IMR-90 (cell line): ENCODE measurements at regions not wholly inside any gene's neighbourhood (a gene's known extent, or its start where the extent isn't known, plus 50 kb on each side); places are given as distances from the start of the nearest gene placed in this dataset.
A peak's percentile ranks its signal among the peaks of the same experiment; 100 is the strongest.

Experiments
- ATAC-seq: fragments of 200-7000 bp; cut with Tn5 transposase; 2 replicates; pipeline ENCODE4 v1.9.1; 2020; ENCODE audit warnings: low read depth, mild to moderate bottlenecking, moderate library complexity
- BruUV-seq: library from RNA; stranded (reverse); fragments of 400-500 nt; replicated peaks from 2 replicates; lab custom pipeline; 2021; lab: Mats Ljungman, UMichigan
- CTCF ChIA-PET: fragments of 300-600 bp; formaldehyde crosslinking; extraction: SDS; loops from one replicate; lab custom pipeline; 2021; ENCODE audit warnings: antibody characterized with exemption; lab: Yijun Ruan, JAX
- POLR2A ChIA-PET: fragments of 300-600 bp; sonication (Branson Sonifier 250); formaldehyde crosslinking; loops from one replicate; lab custom pipeline; 2022; ENCODE audit warnings: antibody characterized with exemption; ENCODE audit not compliant: unreplicated experiment; lab: Charles Lee
- DNase-seq: peaks from one replicate; pipeline ENCODE4 v3.0.0; 2013
- H2AFZ ChIP-seq: replicated peaks from 2 replicates; pipeline ENCODE3; 2013; ENCODE audit warnings: low read length, mild to moderate bottlenecking; ENCODE audit not compliant: poor library complexity
- H2AK5ac ChIP-seq: 2 replicates; pipeline ENCODE4 v1.6.1; 2013; ENCODE audit warnings: low read depth, low read length, inconsistent platforms
- H2AK9ac ChIP-seq: replicated peaks from 2 replicates; pipeline ENCODE3; 2013; ENCODE audit warnings: mild to moderate bottlenecking, low read depth, low read length, moderate library complexity; ENCODE audit not compliant: poor library complexity
- H2BK120ac ChIP-seq: 2 replicates; pipeline ENCODE4 v1.6.1; 2013; ENCODE audit warnings: low read depth, low read length, inconsistent platforms
- H2BK15ac ChIP-seq: 3 replicates; pipeline ENCODE4 v1.6.1; 2013; ENCODE audit warnings: low read depth, low read length, inconsistent platforms
- H2BK20ac ChIP-seq: 2 replicates; pipeline ENCODE4 v1.6.1; 2013; ENCODE audit warnings: low read depth, mild to moderate bottlenecking, inconsistent platforms, low read length, moderate library complexity
- H2BK5ac ChIP-seq: 2 replicates; pipeline ENCODE4 v1.6.1; 2013; ENCODE audit warnings: mild to moderate bottlenecking, low read depth, low read length, inconsistent platforms; ENCODE audit not compliant: poor library complexity, severe bottlenecking
- H3K14ac ChIP-seq: replicated peaks from 2 replicates; pipeline ENCODE4 v1.6.1; 2013; ENCODE audit warnings: low read depth, low read length, inconsistent platforms
- H3K18ac ChIP-seq: 2 replicates; pipeline ENCODE4 v1.6.1; 2013; ENCODE audit warnings: low read depth, low read length, control low read depth
- H3K23ac ChIP-seq: 2 replicates; pipeline ENCODE4 v1.6.1; 2013; ENCODE audit warnings: low read depth, low read length, inconsistent platforms
- H3K27ac ChIP-seq: 2 replicates; pipeline ENCODE4 v1.5.1; 2013; ENCODE audit warnings: mild to moderate bottlenecking, control low read depth, low read length; ENCODE audit not compliant: insufficient read depth
- H3K27me3 ChIP-seq: 2 replicates; pipeline ENCODE4 v1.6.1; 2013; ENCODE audit warnings: low read length; ENCODE audit not compliant: control insufficient read depth, insufficient read depth
- H3K36me3 ChIP-seq: 2 replicates; pipeline ENCODE4 v1.6.1; 2013; ENCODE audit warnings: low read length, mixed read lengths; ENCODE audit not compliant: control insufficient read depth, insufficient read depth
- H3K4ac ChIP-seq: 2 replicates; pipeline ENCODE4 v1.6.1; 2013; ENCODE audit warnings: low read depth, low read length, inconsistent platforms
- H3K4me1 ChIP-seq: 2 replicates; pipeline ENCODE4 v1.6.1; 2013; ENCODE audit warnings: low read length, mixed read lengths; ENCODE audit not compliant: control insufficient read depth, insufficient read depth
- H3K4me2 ChIP-seq: 2 replicates; pipeline ENCODE4 v1.6.1; 2013; ENCODE audit warnings: low read depth, mild to moderate bottlenecking, control low read depth, low read length, moderate library complexity
- H3K4me3 ChIP-seq: 2 replicates; pipeline ENCODE4 v1.5.1; 2013; ENCODE audit warnings: low read depth, mild to moderate bottlenecking, control low read depth, low read length, moderate library complexity; ENCODE audit not compliant: insufficient read depth
- H3K56ac ChIP-seq: 2 replicates; pipeline ENCODE4 v1.6.1; 2013; ENCODE audit warnings: low read length, inconsistent platforms; ENCODE audit not compliant: insufficient read depth; ENCODE audit errors: extremely low read depth
- H3K79me1 ChIP-seq, 2 experiments: 2 replicates each; pipeline ENCODE4 v1.6.1; 2013; ENCODE audit warnings: low read length in 2 of 2, inconsistent platforms in 1 of 2, low read depth in 1 of 2
- H3K9ac ChIP-seq: 2 replicates; pipeline ENCODE4 v1.6.1; 2013; ENCODE audit warnings: low read depth, low read length, control low read depth
- H3K9me1 ChIP-seq: 2 replicates; pipeline ENCODE4 v1.6.1; 2013; ENCODE audit warnings: low read length, inconsistent platforms; ENCODE audit not compliant: insufficient read depth
- H3K9me3 ChIP-seq: 2 replicates; pipeline ENCODE4 v1.6.1; 2013; ENCODE audit warnings: low read length; ENCODE audit not compliant: control insufficient read depth, insufficient read depth
- H4K20me1 ChIP-seq: 2 replicates; pipeline ENCODE4 v1.6.1; 2013; ENCODE audit warnings: low read length, inconsistent platforms; ENCODE audit not compliant: insufficient read depth
- H4K5ac ChIP-seq: 2 replicates; pipeline ENCODE4 v1.6.1; 2013; ENCODE audit warnings: mild to moderate bottlenecking, low read depth, low read length, control low read depth
- H4K8ac ChIP-seq, 2 experiments: 2 replicates each; pipeline ENCODE4 v1.6.1; 2013; ENCODE audit warnings: low read depth in 2 of 2, low read length in 2 of 2, control low read depth in 1 of 2, inconsistent platforms in 1 of 2
- H4K91ac ChIP-seq: 2 replicates; pipeline ENCODE4 v1.6.1; 2013; ENCODE audit warnings: low read depth, low read length, inconsistent platforms; ENCODE audit not compliant: insufficient read depth
- BHLHE40 ChIP-seq: fragments of 150-350 bp; IDR thresholded peaks from 2 replicates; pipeline ENCODE4 v1.6.1; 2016; ENCODE audit warnings: mild to moderate bottlenecking, low read depth, low read length
- CEBPB ChIP-seq: IDR thresholded peaks from 2 replicates; pipeline ENCODE4 v1.6.1; 2012; ENCODE audit warnings: low read depth, low read length, improper control_type of control experiment
- FOS ChIP-seq: fragments of 150-350 bp; IDR thresholded peaks from 2 replicates; pipeline ENCODE4 v1.6.1; 2016; ENCODE audit warnings: low read depth, low read length
- RAD21 ChIP-seq: IDR thresholded peaks from 2 replicates; pipeline ENCODE4 v1.6.1; 2012; ENCODE audit warnings: low read length, improper control_type of control experiment
- WGBS, 2 experiments: methylation state at CpG; one replicate each; pipeline versions ENCODE4 v1.1.5 to v1.1.7; 2013; ENCODE audit warnings: missing lambda C conversion rate in 2 of 2; ENCODE audit not compliant: insufficient read length in 1 of 2; ENCODE audit errors: extremely low coverage in 2 of 2; 5-methylcytosine and 5-hydroxymethylcytosine counted together
- dilution Hi-C: fragments of 300-500 bp; cut with HindIII; formaldehyde crosslinking; loops from one replicate; pipeline ENCODE4 v1.14.3; 2018; ENCODE audit warnings: low sequenced_read_pairs; ENCODE audit not compliant: unreplicated experiment
- in situ Hi-C: fragments of 300-500 bp; cut with MboI; formaldehyde crosslinking; loops from 3 replicates; pipeline ENCODE4 v1.14.3; 2019; ENCODE audit warnings: low sequenced_read_pairs, inconsistent platforms, mixed read lengths
- intact Hi-C: fragments of 100-400 bp; cut with micrococcal nuclease; formaldehyde crosslinking; loops from 2 replicates; pipeline ENCODE4 v1.10.0; 2022

GRCh38 chr14:61153431-61153830, 127.7 kb downstream of the TMEM30B start (continued):
- TF ChIP-seq RAD21 (no peak), BHLHE40 (no peak), CEBPB (no peak)

- POLR2A ChIA-PET, result interaction anchor here (1.2 kb wide), 1 partner anchor 171 kb away, joined by 3 read pairs; no protein-coding TSS in a partner anchor
- peak overlapping the region; percentile 83 for H4K91ac ChIP-seq
- H4K5ac ChIP-seq, result peak overlapping the region; percentile 76
- peak overlapping the region; percentile 78 to 80 for H4K8ac ChIP-seq
- H3K4ac ChIP-seq, result peak overlapping the region; percentile 92
- ATAC-seq (no peak), DNase-seq (peak; percentile 72)
- no peaks in the 10 kb centered on the region for H3K27me3 ChIP-seq
- H3K79me1 ChIP-seq, result peaks cover 0 to 12% of the 10 kb centered on the region in 2 experiments; a peak in 1 of 4 replicates
- intact Hi-C loops (no loop called here), dilution Hi-C loops (no loop called here), in situ Hi-C loops (no loop called here)
- H3K36me3 ChIP-seq, result no peaks in the 10 kb centered on the region
- TF ChIP-seq FOS, result 0 out of 2 replicates have a peak, but pooled peaks have one; percentile 20
- no peak for TF ChIP-seq RAD21
- H2BK20ac ChIP-seq, result peak overlapping the region; percentile 91
- peak overlapping the region; percentile 84 for H3K14ac ChIP-seq
- H3K23ac ChIP-seq, result peak overlapping the region; percentile 3; the same call in 1 of the 2 replicates
- peak overlapping the region; percentile 97; the same call in 2 of the 3 replicates for H2BK15ac ChIP-seq
- BruUV-seq, result no TSS peak
- H2BK5ac ChIP-seq, result peak overlapping the region; percentile 85
- no peak overlapping the region for H3K4me2 ChIP-seq
- H4K20me1 ChIP-seq, result no peaks in the 10 kb centered on the region
- no peak overlapping the region for H2AK9ac ChIP-seq
- peak overlapping the region; percentile 84 for H3K18ac ChIP-seq
- H3K4me1 ChIP-seq, result peaks cover 31% of the 10 kb centered on the region
- peak overlapping the region; percentile 49; the same call in 1 of the 2 replicates for H3K27ac ChIP-seq
- CTCF ChIA-PET, result interaction anchor here (0.9 kb wide), 1 partner anchor 19 kb away, joined by 3 read pairs; no protein-coding TSS in a partner anchor
- peak overlapping the region; percentile 97 for H2BK120ac ChIP-seq
- peaks cover 31% of the 10 kb centered on the region for H3K9me1 ChIP-seq
- H3K56ac ChIP-seq, result peak overlapping the region; percentile 22; the same call in 1 of the 2 replicates
- no peaks in the 10 kb centered on the region for H3K9me3 ChIP-seq
- H2AK5ac ChIP-seq, result peak overlapping the region; percentile 99
- H2AFZ ChIP-seq, result peak overlapping the region; percentile 0
- H3K4me3 ChIP-seq, result no peak overlapping the region
- WGBS, 2 experiments, result 87% methylated on average over 2 of the region's 3 CpGs; no CpG with 5 or more reads in 1 of the 2 experiments
- H3K9ac ChIP-seq, result no peak overlapping the region
These were observed 128.2 kb downstream of the TMEM30B start for GRCh38 chr14:61152851-61153364.
